GM19438 (cell line): ENCODE measurements at regions not wholly inside any gene's neighbourhood (a gene's known extent, or its start where the extent isn't known, plus 50 kb on each side); places are given as distances from the start of the nearest gene placed in this dataset.

Experiments used
- ATAC-seq: cut with Tn5 transposase; IDR thresholded peaks from one replicate; pipeline ENCODE4 v1.9.1; 2021; ENCODE audit warnings: low read depth; ENCODE audit not compliant: unreplicated experiment

DNA sequence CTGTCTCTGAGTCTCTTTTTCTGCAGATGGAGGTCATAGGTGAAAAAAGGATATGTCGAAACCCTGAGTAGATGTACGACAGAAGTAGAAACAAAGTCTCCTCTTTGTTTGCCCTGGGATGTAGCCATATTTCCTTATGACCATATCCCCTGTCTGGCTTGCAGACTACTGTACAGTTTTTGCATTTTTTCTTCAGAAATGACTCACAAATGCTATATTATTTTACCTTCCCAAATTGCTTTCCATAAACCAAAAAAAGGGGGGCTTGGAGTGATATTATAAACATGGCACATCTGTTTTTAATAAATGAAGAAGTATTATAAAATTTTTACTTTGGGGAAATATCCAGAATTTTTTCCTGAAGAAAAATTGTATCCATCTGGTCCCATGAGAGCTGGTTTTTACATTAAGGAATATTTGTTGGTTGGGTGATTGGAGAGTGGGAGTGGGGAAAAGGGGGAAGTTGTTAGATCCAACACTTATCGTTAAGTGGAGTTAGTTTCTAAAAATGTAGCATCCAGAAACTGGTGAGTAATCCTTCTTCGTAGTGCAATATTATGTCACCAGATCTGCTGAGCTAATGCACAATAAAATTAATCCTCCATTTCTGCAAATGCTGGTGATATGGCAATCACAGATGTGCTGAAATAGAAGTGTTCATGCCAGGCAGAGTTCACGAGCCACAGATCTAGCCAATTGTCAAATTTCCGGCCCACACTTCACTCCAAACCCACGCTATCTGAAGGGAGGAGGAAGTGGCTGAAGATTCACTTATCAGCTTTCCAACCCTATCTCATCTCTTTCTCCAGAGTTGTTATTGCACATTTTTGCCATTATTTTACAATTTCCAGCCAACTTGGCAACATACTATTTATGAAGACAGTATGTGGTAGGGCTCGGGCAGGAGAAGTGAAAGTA lies 313.6 kb upstream of the ATP11B start:
- ATAC-seq = no peak

- ATAC-seq = no peak
Observed at GRCh38 chr3:182482705-182483104, 310.6 kb upstream of the ATP11B start.

DNA sequence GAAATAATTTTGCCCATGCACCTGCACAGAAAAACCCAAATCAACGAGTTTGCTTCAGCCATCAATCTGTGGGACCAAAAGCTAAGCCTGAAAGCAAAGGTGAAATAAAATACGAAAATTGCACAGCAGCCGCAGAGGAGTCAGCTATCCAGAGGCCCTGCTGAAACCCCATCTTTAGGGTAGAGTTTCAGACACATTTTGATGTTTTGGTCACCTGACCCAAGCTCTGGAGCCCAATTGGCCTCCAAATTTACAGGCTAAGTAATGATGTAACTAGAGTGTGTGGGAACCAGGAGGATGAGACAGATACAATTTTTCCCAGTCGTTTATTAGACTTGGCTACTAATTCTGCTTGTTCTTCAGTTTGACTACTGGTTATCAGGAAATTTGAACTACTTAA lies 308.6 kb upstream of the ATP11B start:
- no peak for ATAC-seq

DNA sequence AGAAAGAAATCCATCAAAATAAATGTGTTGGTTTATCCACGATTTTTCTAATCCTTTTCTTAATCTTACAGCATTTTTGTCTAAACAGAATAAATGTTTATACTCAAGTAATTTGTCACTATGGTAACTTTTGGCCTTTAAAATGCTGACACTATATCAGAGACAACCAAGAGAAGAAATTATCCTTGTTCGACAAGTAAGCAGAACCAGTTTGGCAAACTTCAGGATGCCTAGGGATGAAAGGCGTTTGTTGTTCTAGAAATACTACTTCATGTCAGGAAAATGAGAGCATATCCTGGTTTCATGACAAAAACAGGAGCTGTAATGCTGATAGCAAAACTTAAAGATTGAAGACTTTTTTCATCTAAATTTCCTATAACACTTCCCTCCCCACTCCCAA lies 308.0 kb upstream of the ATP11B start:
- no peak for ATAC-seq

DNA sequence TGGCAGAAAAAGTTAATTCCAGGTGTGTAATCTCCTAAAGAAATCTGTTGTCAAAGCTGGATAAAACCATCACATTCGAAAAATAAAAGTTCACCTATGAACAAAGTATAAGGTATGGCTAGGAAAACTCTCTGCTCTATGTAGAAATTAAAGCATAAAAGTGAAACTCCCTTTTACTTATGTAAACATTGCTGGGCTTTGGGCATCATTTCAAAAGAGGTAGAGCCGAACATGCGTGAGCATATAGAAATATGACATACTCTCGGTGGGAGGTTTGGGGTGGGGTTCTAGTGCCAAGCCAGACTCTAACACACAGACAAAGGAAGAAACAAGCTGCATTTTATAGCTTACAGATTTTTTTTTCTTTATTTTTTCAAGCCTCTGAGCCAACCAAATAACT lies 306.8 kb upstream of the ATP11B start:
- ATAC-seq = no peak

DNA sequence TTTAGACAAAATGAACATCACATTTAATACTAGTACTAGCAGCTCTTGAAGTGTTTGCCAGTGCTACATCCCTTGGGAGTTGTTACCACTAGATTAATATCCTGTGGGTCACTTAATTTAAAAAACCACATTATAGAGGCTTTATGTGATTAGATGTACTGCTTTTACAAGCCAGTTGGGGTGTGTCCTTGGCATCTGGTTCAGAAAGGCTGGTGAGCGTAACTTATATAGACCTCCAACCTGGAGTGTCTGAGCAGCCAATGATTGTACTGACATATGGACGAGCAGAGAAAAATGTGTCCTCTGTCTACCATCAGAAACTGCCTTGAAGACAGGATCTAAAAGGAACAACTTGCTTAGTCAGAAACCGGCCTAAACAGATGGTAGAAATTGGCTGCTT lies 306.2 kb upstream of the ATP11B start:
- ATAC-seq = no peak

GRCh38 chr3:182487611-182488010 lies 305.7 kb upstream of the ATP11B start:
- ATAC-seq = no peak

DNA sequence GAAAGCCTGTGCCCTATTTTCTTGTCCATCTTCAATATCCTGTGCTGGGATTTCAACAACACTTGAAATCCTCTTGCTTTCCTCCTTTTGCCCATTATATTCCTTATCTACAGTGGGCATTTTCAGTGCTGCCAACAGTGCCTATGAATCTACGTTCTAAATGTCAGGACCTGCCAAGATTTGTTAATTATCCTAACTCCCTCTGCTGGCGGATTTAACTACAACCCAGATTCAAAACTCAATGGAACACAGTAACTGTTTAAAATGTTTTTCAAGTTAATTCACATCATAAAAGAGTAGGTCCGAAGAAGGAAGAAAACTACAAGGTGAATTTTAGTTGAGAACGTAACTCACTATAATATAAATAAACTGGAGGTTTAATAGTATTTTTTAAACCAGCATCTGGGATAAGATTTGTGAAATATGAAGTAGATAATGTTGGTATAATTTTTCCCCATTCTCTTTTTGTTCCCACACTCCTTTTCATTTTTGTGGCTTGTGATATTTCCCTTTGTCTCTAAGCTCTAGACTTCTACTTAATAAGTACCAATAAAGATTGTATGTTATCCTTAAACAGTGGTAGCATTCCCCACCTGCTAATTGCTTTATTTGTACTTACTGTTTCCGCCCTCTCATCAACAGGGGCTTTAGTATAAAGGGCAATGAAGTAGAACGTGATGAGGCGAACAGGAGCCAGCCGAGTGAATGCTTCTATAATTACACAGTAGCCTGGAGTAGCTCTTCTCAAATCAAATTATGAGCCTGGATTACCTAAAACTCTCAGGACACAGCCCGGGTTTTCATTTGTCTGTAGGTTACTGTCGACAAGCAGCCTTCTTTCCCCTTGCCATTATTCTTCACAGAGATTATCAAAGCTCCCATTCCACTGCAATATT lies 302.5 kb upstream of the ATP11B start:
- ATAC-seq = no peak

DNA sequence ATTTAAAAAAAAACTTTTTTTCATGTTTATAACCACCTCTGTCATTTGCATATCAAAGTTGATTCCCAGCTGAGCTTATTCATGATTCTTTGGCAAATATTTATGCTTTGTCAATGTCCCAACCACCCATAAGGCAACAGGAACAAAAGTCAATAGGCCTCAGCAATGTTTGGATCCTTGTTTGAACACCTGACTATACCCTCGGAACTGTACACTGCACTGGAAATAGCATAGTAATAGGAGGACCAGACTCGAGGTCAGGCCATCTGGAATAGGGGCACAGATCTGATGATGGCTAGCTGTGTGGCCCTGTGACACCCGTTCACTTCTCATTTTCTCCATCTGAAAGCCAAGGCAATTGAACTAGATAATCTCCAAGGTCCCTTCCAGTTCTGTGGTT lies 301.7 kb upstream of the ATP11B start:
- ATAC-seq = no peak

- ATAC-seq = no peak
Observed at GRCh38 chr3:182492536-182492935, 300.8 kb upstream of the ATP11B start.

GRCh38 chr3:182500289-182500688 lies 293.0 kb upstream of the ATP11B start:
- ATAC-seq = no peak

DNA sequence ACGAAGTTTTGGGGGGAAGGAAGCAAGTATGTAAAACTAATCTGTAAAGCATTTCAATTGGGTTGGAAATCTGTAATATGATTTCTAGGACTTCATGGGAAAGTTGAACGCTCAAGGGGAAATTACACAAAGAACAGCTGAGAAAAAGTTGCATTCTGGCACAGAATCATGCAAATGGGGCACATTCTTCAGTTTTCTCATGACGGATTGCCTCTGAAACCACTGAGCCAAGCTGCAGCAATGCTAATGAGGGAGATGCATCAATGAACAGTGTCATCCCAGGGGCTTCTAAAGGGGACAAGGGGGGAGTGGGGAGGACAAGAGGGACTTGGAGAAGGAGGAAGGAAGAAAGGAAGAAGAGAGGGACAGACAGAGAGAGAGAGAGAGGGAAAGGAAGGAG lies 291.4 kb upstream of the ATP11B start:
- no peak for ATAC-seq

DNA sequence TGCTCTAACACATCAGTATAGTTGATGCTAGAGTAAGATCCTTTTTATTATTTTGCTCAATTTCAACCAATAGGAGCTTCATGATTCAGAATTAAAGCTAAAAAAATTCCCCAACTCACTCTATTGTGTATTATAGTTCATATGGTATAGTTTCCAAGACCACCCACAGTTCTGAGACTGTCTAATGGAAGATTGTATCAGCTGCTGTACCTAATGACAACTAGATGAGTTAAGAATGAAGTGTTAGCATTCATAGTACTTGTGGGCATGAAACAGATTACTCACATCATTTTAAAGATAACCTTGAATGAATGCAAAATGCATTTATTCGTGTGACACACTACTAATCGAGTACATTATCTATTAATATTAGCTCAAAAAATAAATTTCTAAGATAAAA lies 289.9 kb upstream of the ATP11B start:
- ATAC-seq = no peak

DNA sequence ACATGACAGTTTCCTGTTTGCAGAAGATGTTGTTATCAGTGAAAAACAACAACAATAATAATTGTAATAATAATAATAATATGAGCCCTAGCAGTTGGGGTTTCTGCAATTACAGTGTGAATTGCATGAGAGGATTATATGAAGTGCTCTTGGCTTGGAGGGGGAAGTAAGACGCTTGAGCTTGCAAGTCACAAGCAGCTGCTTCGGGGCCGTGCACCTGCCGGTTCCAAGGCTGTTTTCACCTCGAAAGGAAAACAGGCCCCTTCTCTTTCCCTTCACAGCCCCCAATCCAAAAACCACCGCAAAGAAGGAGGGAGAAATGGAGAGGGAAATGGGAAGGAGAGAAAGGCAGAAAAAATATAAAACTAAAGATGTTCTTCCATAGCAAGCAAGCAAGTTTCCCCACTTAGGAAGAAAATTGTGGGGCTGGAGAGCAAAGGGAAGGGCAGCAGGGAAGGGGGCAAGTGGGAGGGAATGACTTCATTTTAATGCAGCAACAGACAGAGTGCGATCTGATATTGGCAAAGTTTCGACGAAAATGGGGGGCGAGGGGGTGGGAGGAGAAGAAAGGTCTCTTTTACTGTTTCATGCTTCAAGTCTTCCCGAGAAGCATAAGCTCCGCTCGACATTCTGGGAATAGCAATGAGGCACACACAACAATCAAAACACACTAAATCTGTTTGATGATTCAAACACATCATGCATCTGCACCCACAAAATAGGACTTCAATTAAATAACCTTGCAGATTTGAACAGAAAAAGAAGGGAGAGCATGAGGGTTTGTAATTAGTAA lies 284.2 kb upstream of the ATP11B start:
- no peak for ATAC-seq

DNA sequence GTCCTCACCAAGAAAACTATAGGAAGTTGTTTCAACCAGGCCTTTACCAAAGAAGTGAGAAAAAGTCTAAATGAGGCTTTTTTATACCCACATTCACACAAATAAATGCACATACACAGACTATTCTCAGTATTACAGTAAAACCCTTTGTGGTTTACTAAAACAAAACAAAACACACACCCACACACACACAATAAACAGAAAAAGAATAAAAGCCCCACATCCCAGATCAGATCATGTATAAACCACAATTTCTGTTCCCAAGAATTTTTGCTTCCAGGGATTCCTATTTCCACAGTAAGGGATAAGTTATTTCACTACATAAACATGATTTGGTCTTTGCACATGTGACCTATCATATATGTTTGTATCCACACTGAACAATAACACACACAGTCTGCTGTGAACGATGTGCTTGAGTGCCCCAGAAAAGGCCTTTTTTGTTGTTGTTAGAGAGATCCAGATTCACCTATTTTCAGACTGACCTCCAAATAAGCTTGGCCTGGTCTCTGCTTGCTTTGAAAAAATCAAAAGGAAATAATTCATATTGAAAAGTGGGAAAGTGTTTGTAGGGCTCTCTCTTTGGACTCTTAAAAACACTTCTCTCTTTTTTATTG lies 283.4 kb upstream of the ATP11B start:
- no peak for ATAC-seq

GRCh38 chr3:182514236-182514964 lies 278.9 kb upstream of the ATP11B start:
- no peak for ATAC-seq

- ATAC-seq = no peak
Observed at GRCh38 chr3:182516597-182517336, 276.5 kb upstream of the ATP11B start.

- no peak for ATAC-seq
Observed at GRCh38 chr3:182519569-182519968, 273.7 kb upstream of the ATP11B start.

DNA sequence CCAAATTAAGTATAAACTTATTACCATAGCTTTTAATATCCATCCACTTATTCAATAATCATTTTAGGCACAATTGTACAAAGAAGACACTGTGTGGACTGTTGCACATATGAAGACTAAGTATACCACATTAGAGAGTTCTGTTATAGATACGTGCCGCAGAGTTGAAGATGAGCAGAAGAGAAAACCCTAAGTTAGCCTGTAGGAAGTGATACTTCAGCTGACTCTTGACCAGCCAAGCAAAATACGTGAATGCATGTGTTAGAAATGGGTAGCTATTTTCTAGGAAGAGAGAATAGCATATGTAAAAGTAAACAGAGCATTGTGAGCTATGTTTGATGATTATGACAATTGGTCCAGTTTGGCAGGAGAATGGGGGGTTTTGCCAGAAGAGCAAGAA lies 272.0 kb upstream of the ATP11B start:
- ATAC-seq = no peak
